SK-N-SH (cell line): ENCODE measurements at regions not wholly inside any gene's neighbourhood (a gene's known extent, or its start where the extent isn't known, plus 50 kb on each side); places are given as distances from the start of the nearest gene placed in this dataset.

Source experiments
- CTCF ChIA-PET: fragments of 300-600, 350-600 bp; formaldehyde crosslinking; extraction: SDS; loops from one replicate; lab custom pipeline; 2021; lab: Yijun Ruan, JAX
- POLR2A ChIA-PET: fragments of 350-600 bp; sonication (Branson Sonifier 250); formaldehyde crosslinking; extraction: SDS; loops from one replicate; lab custom pipeline; 2020; ENCODE audit warnings: antibody characterized with exemption, inconsistent platforms; lab: Yijun Ruan, JAX
- DNase-seq: peaks from one replicate; pipeline ENCODE4 v3.0.0; 2012
- H2AFZ ChIP-seq: fragments of 200-600 bp; sonication (generic); 2 replicates; pipeline ENCODE4 v1.8.1; 2016; ENCODE audit warnings: antibody characterized with exemption, mild to moderate bottlenecking, low read depth
- H3F3A ChIP-seq: fragments of 200-600 bp; sonication (generic); replicated peaks from 2 replicates; pipeline ENCODE3; 2016; ENCODE audit warnings: antibody characterized with exemption, mild to moderate bottlenecking; ENCODE audit not compliant: insufficient read depth
- H3K27ac ChIP-seq, 2 experiments: fragments of 200-500 bp in 1 of 2; fragments of 200-600 bp in 1 of 2; sonication (Bioruptor generic) in 1 of 2; sonication (generic), shearing (Covaris generic) in 1 of 2; 2 replicates each; pipeline versions ENCODE4 v1.5.1 to v1.6.1; 2014 to 2016; ENCODE audit warnings: low read depth in 2 of 2, inconsistent platforms in 1 of 2, low read length in 1 of 2, mild to moderate bottlenecking in 1 of 2, mixed read lengths in 1 of 2
- H3K27me3 ChIP-seq: fragments of 200-600 bp; sonication (generic), shearing (Covaris generic); 2 replicates; pipeline ENCODE4 v1.6.1; 2016; ENCODE audit warnings: mixed run types; ENCODE audit not compliant: insufficient read depth
- H3K36me3 ChIP-seq, 2 experiments: fragments of 200-500 bp in 1 of 2; fragments of 200-600 bp in 1 of 2; sonication (Bioruptor generic) in 1 of 2; sonication (generic) in 1 of 2; replicated peaks in 1 of 2; 2 replicates each; pipeline versions ENCODE3 to v1.5.1; 2014 to 2016; ENCODE audit warnings: low read length in 1 of 2, mild to moderate bottlenecking in 1 of 2; ENCODE audit not compliant: insufficient read depth in 2 of 2, control insufficient read depth in 1 of 2
- H3K4me1 ChIP-seq, 2 experiments: fragments of 200-500 bp in 1 of 2; fragments of 200-600 bp in 1 of 2; sonication (Bioruptor generic) in 1 of 2; sonication (generic), shearing (Covaris generic) in 1 of 2; 2 replicates each; pipeline versions ENCODE4 v1.5.1 to v1.6.1; 2014 to 2016; ENCODE audit warnings: low read depth in 1 of 2, low read length in 1 of 2, mixed run types in 1 of 2; ENCODE audit not compliant: insufficient read depth in 2 of 2, control insufficient read depth in 1 of 2
- H3K4me2 ChIP-seq: fragments of 200-600 bp; sonication (generic), shearing (Covaris generic); 2 replicates; pipeline ENCODE4 v1.6.1; 2017; ENCODE audit warnings: mixed run types
- H3K4me3 ChIP-seq, 2 experiments: fragments of 200-500 bp in 1 of 2; fragments of 200-600 bp in 1 of 2; sonication (Bioruptor generic) in 1 of 2; sonication (generic), shearing (Covaris generic) in 1 of 2; 2 replicates each; pipeline versions ENCODE4 v1.5.1 to v1.8.1; 2014 to 2016; ENCODE audit warnings: low read depth in 2 of 2, inconsistent platforms in 1 of 2, low read length in 1 of 2, mild to moderate bottlenecking in 1 of 2, mixed read lengths in 1 of 2, moderate library complexity in 1 of 2
- H3K79me2 ChIP-seq: fragments of 200-600 bp; sonication (generic); 2 replicates; pipeline ENCODE4 v1.8.1; 2017; ENCODE audit warnings: mild to moderate bottlenecking; ENCODE audit not compliant: insufficient read depth
- H3K9ac ChIP-seq: fragments of 200-600 bp; sonication (generic); 2 replicates; pipeline ENCODE4 v1.6.1; 2017; ENCODE audit warnings: mixed run types
- H3K9me2 ChIP-seq: fragments of 200-600 bp; sonication (generic); 2 replicates; pipeline ENCODE4 v1.6.1; 2017; ENCODE audit warnings: mixed run types
- H3K9me3 ChIP-seq: fragments of 200-600 bp; sonication (generic); 2 replicates; pipeline ENCODE4 v1.6.1; 2017; ENCODE audit warnings: mixed run types, mild to moderate bottlenecking, moderate library complexity
- H4K20me1 ChIP-seq: fragments of 200-600 bp; sonication (generic); 2 replicates; pipeline ENCODE4 v1.6.1; 2017; ENCODE audit warnings: mild to moderate bottlenecking, mixed run types; ENCODE audit not compliant: insufficient read depth
- ELF1 ChIP-seq: IDR thresholded peaks from 2 replicates; pipeline ENCODE4 v1.4.0; 2012
- EP300 ChIP-seq, 2 experiments: IDR thresholded peaks; 2 replicates each; pipeline versions ENCODE4 v1.4.0 to v1.6.1; 2012; ENCODE audit warnings: borderline replicate concordance in 1 of 2, low read depth in 1 of 2, low read length in 1 of 2
- EZH2phosphoT487 ChIP-seq: fragments of 200-600 bp; sonication (generic); IDR thresholded peaks from 2 replicates; pipeline ENCODE4 v1.6.1; 2017; ENCODE audit warnings: low read depth, mixed run types, mild to moderate bottlenecking, antibody characterized with exemption, moderate library complexity, borderline replicate concordance
- FOSL2 ChIP-seq: IDR thresholded peaks from 2 replicates; pipeline ENCODE4 v1.4.0; 2012; ENCODE audit warnings: low read depth, mild to moderate bottlenecking, moderate library complexity, borderline replicate concordance
- FOXM1 ChIP-seq: IDR thresholded peaks from 2 replicates; pipeline ENCODE4 v1.4.0; 2012; ENCODE audit warnings: low read depth, mild to moderate bottlenecking
- GABPA ChIP-seq: IDR thresholded peaks from 2 replicates; pipeline ENCODE4 v1.4.0; 2012; ENCODE audit warnings: low read depth, mild to moderate bottlenecking
- IRF3 ChIP-seq: fragments of 150-350 bp; IDR thresholded peaks from 2 replicates; pipeline ENCODE4 v1.6.1; 2016; ENCODE audit warnings: mild to moderate bottlenecking, low read depth, low read length
- JUND ChIP-seq: IDR thresholded peaks from 2 replicates; pipeline ENCODE4 v1.4.0; 2012
- MXI1 ChIP-seq: IDR thresholded peaks from 2 replicates; pipeline ENCODE4 v1.6.1; 2012; ENCODE audit warnings: mild to moderate bottlenecking, low read depth, low read length, improper control_type of control experiment
- NRF1 ChIP-seq: IDR thresholded peaks from 2 replicates; pipeline ENCODE4 v1.6.1; 2012; ENCODE audit warnings: low read depth, mild to moderate bottlenecking, low read length
- PBX3 ChIP-seq: IDR thresholded peaks from 2 replicates; pipeline ENCODE4; 2012
- POLR2AphosphoS5 ChIP-seq: IDR thresholded peaks from 2 replicates; pipeline ENCODE4 v1.6.1; 2012; ENCODE audit warnings: low read depth, low read length
- RAD21 ChIP-seq: IDR thresholded peaks from 2 replicates; pipeline ENCODE4 v1.6.1; 2012; ENCODE audit warnings: mild to moderate bottlenecking, low read length
- RCOR1 ChIP-seq: fragments of 150-350 bp; IDR thresholded peaks from 2 replicates; pipeline ENCODE4 v1.6.1; 2017; ENCODE audit warnings: antibody characterized with exemption, low read length
- RFX5 ChIP-seq: IDR thresholded peaks from 2 replicates; pipeline ENCODE4 v1.6.1; 2012; ENCODE audit warnings: mild to moderate bottlenecking, improper control_type of control experiment, low read length
- SMC3 ChIP-seq: IDR thresholded peaks from 2 replicates; pipeline ENCODE4 v1.6.1; 2012; ENCODE audit warnings: low read depth, low read length, improper control_type of control experiment
- TAF1 ChIP-seq: IDR thresholded peaks from 2 replicates; pipeline ENCODE4 v1.6.1; 2012; ENCODE audit warnings: low read depth, mild to moderate bottlenecking, low read length, moderate library complexity, borderline replicate concordance
- TCF12 ChIP-seq: IDR thresholded peaks from 2 replicates; pipeline ENCODE4 v1.4.0; 2012
- TEAD4 ChIP-seq: IDR thresholded peaks from 2 replicates; pipeline ENCODE4 v1.4.0; 2012; ENCODE audit warnings: mild to moderate bottlenecking, borderline replicate concordance; ENCODE audit not compliant: insufficient read depth
- USF1 ChIP-seq: IDR thresholded peaks from 2 replicates; pipeline ENCODE4 v1.4.0; 2012; ENCODE audit warnings: low read depth, borderline replicate concordance
- USF2 ChIP-seq: fragments of 150-350 bp; IDR thresholded peaks from 2 replicates; pipeline ENCODE4 v1.6.1; 2017; ENCODE audit warnings: antibody characterized with exemption, low read length, low read depth, borderline replicate concordance
- ZBTB33 ChIP-seq: IDR thresholded peaks from 2 replicates; pipeline ENCODE4 v1.4.0; 2012; ENCODE audit warnings: low read depth, borderline replicate concordance
- WGBS: methylation state at CpG from one replicate; pipeline ENCODE4 v1.1.6; 2017; ENCODE audit warnings: low lambda C conversion rate; 5-methylcytosine and 5-hydroxymethylcytosine counted together

GRCh38 chr7:35342786-35343185 is 88.9 kb upstream of the TBX20 start:
- ChIA-PET POLR2A (no interaction called here), CTCF (no interaction called here)
- Histone ChIP-seq H3K27me3 (peaks cover 8% of the 10 kb centered on the region; the same call in 1 of the 2 replicates), H3K79me2 (no peaks in the 10 kb centered on the region), H3K9ac (no peak overlapping the region), H3K27ac (no peak overlapping the region), H3F3A (no peaks in the 10 kb centered on the region), H4K20me1 (no peaks in the 10 kb centered on the region), H2AFZ (no peak overlapping the region), H3K9me3 (no peaks in the 10 kb centered on the region), H3K4me1 (peaks cover 0 to under 1% of the 10 kb centered on the region in 2 experiments; a peak in 1 of 4 replicates), H3K9me2 (no peaks in the 10 kb centered on the region), H3K36me3 (no peaks in the 10 kb centered on the region), H3K4me3 (no peak overlapping the region), H3K4me2 (no peak overlapping the region)
- WGBS, result 50% methylated on average over 3 of the region's 3 CpGs
- no peak for TF ChIP-seq MXI1
- TF ChIP-seq USF2, result no peak
- TF ChIP-seq FOXM1, result no peak
- TF ChIP-seq USF1, result no peak
- TF ChIP-seq NRF1, result no peak
- no peak for TF ChIP-seq RFX5
- no peak for TF ChIP-seq ZBTB33
- TF ChIP-seq GABPA, result no peak
- no peak for TF ChIP-seq POLR2AphosphoS5
- TF ChIP-seq EP300 (IDR thresholded peaks at IDR 0.05; ENCODE audit: borderline replicate concordance in 1 of 2, low read depth in 1 of 2, low read length in 1 of 2), result no peak
- no peak for TF ChIP-seq EZH2phosphoT487
- DNase-seq, result no peak

- no peak for DNase-seq
- 68% methylated on average over 6 of the region's 6 CpGs for WGBS
- no peaks in the 10 kb centered on the region for H4K20me1 ChIP-seq
- no peaks in the 10 kb centered on the region for H3K79me2 ChIP-seq
- POLR2A ChIA-PET, result no interaction called here
- CTCF ChIA-PET, result interaction anchor here (1.0 to 2.2 kb wide), 4 partner anchors 13 to 180 kb away, joined by 3 to 11 read pairs (median 4); no protein-coding TSS in a partner anchor
- H3K36me3 ChIP-seq, result no peaks in the 10 kb centered on the region
- no peak overlapping the region for H2AFZ ChIP-seq
- H3K4me3 ChIP-seq, result no peak overlapping the region
- H3F3A ChIP-seq, result no peaks in the 10 kb centered on the region
- no peaks in the 10 kb centered on the region for H3K9me2 ChIP-seq
- no peaks in the 10 kb centered on the region for H3K9me3 ChIP-seq
- H3K27ac ChIP-seq, result no peak overlapping the region
- H3K27me3 ChIP-seq, result peaks cover 8% of the 10 kb centered on the region; the same call in 1 of the 2 replicates
- H3K4me1 ChIP-seq, result peaks cover 0 to 11% of the 10 kb centered on the region in 2 experiments; a peak in 1 of 4 replicates
- H3K9ac ChIP-seq, result no peak overlapping the region
- H3K4me2 ChIP-seq, result no peak overlapping the region
- TF ChIP-seq EZH2phosphoT487 (no peak), TAF1 (no peak), FOSL2 (no peak), IRF3 (no peak), PBX3 (no peak), RCOR1 (no peak), RAD21 (no peak), TEAD4 (no peak), ELF1 (no peak), SMC3 (no peak), EP300 (IDR thresholded peaks at IDR 0.05; ENCODE audit: borderline replicate concordance in 1 of 2, low read depth in 1 of 2, low read length in 1 of 2) (no peak), MXI1 (no peak), TCF12 (no peak), JUND (no peak)
Measured at GRCh38 chr7:35339811-35340210, 85.9 kb upstream of the TBX20 start.
